Upper lobe of left lung (tissue), 4 donors: ENCODE measurements at regions not wholly inside any gene's neighbourhood (a gene's known extent, or its start where the extent isn't known, plus 50 kb on each side); places are given as distances from the start of the nearest gene placed in this dataset.

Experiments
- CTCF ChIP-seq, 6 experiments: fragments of 450-650 bp in 4 of 6; fragments of 200-600 bp in 2 of 6; sonication (generic) in 2 of 6; IDR thresholded peaks; one replicate each; pipeline ENCODE4 v1.5.1; 2016 to 2019; ENCODE audit warnings: antibody characterized with exemption in 6 of 6
- EP300 ChIP-seq, 4 donors: sonication (generic); formaldehyde crosslinking; IDR thresholded peaks; one replicate each; pipeline ENCODE4 v1.5.1; 2017; ENCODE audit warnings: antibody characterized with exemption in 4 of 4, control low read depth in 2 of 4
- POLR2A ChIP-seq, 4 donors: fragments of 450-650 bp; IDR thresholded peaks; one replicate each; pipeline ENCODE4 v1.5.1; 2016 to 2017; ENCODE audit warnings: antibody characterized with exemption in 4 of 4, mild to moderate bottlenecking in 2 of 4
- POLR2AphosphoS5 ChIP-seq, 2 donors: sonication (generic); formaldehyde crosslinking; IDR thresholded peaks; one replicate each; pipeline ENCODE4 v1.5.1; 2017; ENCODE audit warnings: antibody characterized with exemption in 2 of 2

- TF ChIP-seq EP300 (IDR thresholded peaks at IDR 0.05) (no peak), CTCF (IDR thresholded peaks at IDR 0.05) (no peak), POLR2A (IDR thresholded peaks at IDR 0.05) (no peak), POLR2AphosphoS5 (IDR thresholded peaks at IDR 0.05) (no peak)
Observed at GRCh38 chr3:19798324-19798723, 135.7 kb downstream of the EFHB start.
